HepG2 (cell line): ENCODE measurements at regions not wholly inside any gene's neighbourhood (a gene's known extent, or its start where the extent isn't known, plus 50 kb on each side); places are given as distances from the start of the nearest gene placed in this dataset.

Source experiments
- ATAC-seq: fragments of 200-7000 bp; cut with Tn5 transposase; 3 replicates; pipeline ENCODE4 v1.9.1; 2020; ENCODE audit warnings: mild to moderate bottlenecking, moderate library complexity
- BruUV-seq: library from RNA; stranded (reverse); fragments of 400-500 nt; replicated peaks from 2 replicates; lab custom pipeline; 2021; lab: Mats Ljungman, UMichigan
- CTCF ChIA-PET: fragments of 300-600 bp; formaldehyde crosslinking; extraction: SDS; loops from one replicate; lab custom pipeline; 2021; ENCODE audit warnings: low total read pairs, inconsistent platforms, low intra/inter-chr PET ratio; lab: Yijun Ruan, JAX
- POLR2A ChIA-PET: fragments of 350-600 bp; sonication (Branson Sonifier 250); formaldehyde crosslinking; loops from one replicate; lab custom pipeline; 2020; ENCODE audit warnings: antibody characterized with exemption, inconsistent platforms; lab: Yijun Ruan, JAX
- DNase-seq: peaks from one replicate; pipeline ENCODE4 v3.0.0-alpha.2; 2015; ENCODE audit warnings: low spot score
- FAIRE-seq: peaks from 3 replicates; lab custom pipeline; 2011; peaks lifted over from hg19 to GRCh38; lab: Jason Lieb, UNC
- H2AFZ ChIP-seq: one replicate; pipeline ENCODE4 v1.6.1; 2011; ENCODE audit warnings: low read length, inconsistent platforms
- H3K27ac ChIP-seq: fragments of 300-600 bp; 3 replicates; pipeline ENCODE4 v1.8.0; 2011; ENCODE audit warnings: mixed run types, mild to moderate bottlenecking, mixed read lengths, low read length, inconsistent platforms; ENCODE audit not compliant: insufficient read depth; ENCODE audit errors: extremely low read length
- H3K27me3 ChIP-seq, 2 experiments: fragments of 200-600 bp in 1 of 2; 2 replicates in 1 of 2; 3 replicates in 1 of 2; pipeline versions ENCODE4 v1.6.0 to v1.8.0; 2011; ENCODE audit warnings: low read length in 2 of 2, mild to moderate bottlenecking in 2 of 2, moderate library complexity in 2 of 2, inconsistent platforms in 1 of 2; ENCODE audit not compliant: insufficient read depth in 2 of 2, control insufficient read depth in 1 of 2
- H3K36me3 ChIP-seq, 2 experiments: fragments of 200-600 bp in 1 of 2; replicated peaks in 1 of 2; 2 replicates in 1 of 2; 3 replicates in 1 of 2; pipeline versions ENCODE4 v1.5.1 to v1.8.0; 2011; ENCODE audit warnings: low read length in 2 of 2, inconsistent platforms in 1 of 2; ENCODE audit not compliant: insufficient read depth in 2 of 2, control insufficient read depth in 1 of 2
- H3K4me1 ChIP-seq: 2 replicates; pipeline ENCODE4 v1.5.1; 2012; ENCODE audit warnings: low read length, inconsistent platforms; ENCODE audit not compliant: insufficient read depth
- H3K4me2 ChIP-seq: 2 replicates; pipeline ENCODE4 v1.6.0; 2011; ENCODE audit warnings: low read depth, low read length, inconsistent platforms
- H3K4me3 ChIP-seq, 3 experiments: fragments of 200-600 bp in 1 of 3; sonication (generic), shearing (Covaris generic) in 1 of 3; replicated peaks in 1 of 3; 2 replicates each; pipeline ENCODE4 v1.5.1; 2011 to 2016; ENCODE audit warnings: low read length in 3 of 3, inconsistent platforms in 2 of 3, low read depth in 2 of 3, mild to moderate bottlenecking in 2 of 3, control low read depth in 1 of 3, mixed read lengths in 1 of 3; ENCODE audit not compliant: insufficient read depth in 1 of 3
- H3K79me2 ChIP-seq: one replicate; pipeline ENCODE4 v1.6.1; 2011; ENCODE audit warnings: low read length, inconsistent platforms; ENCODE audit not compliant: insufficient read depth
- H3K9ac ChIP-seq: 2 replicates; pipeline ENCODE4 v1.6.0; 2011; ENCODE audit warnings: mild to moderate bottlenecking, low read depth, low read length, inconsistent platforms; ENCODE audit not compliant: insufficient read depth
- H3K9me3 ChIP-seq: 2 replicates; pipeline ENCODE4 v1.5.1; 2012; ENCODE audit warnings: mild to moderate bottlenecking, low read length
- H4K20me1 ChIP-seq: 2 replicates; pipeline ENCODE4 v1.6.0; 2011; ENCODE audit warnings: inconsistent platforms, mild to moderate bottlenecking, low read length, moderate library complexity; ENCODE audit not compliant: insufficient read depth
- EP300 ChIP-seq, 3 experiments: sonication (generic) in 1 of 3; formaldehyde crosslinking in 1 of 3; IDR thresholded peaks; 2 replicates each; pipeline versions ENCODE4 v1.5.1 to v1.6.1; 2011 to 2020; ENCODE audit warnings: low read depth in 2 of 3, low read length in 2 of 3, borderline replicate concordance in 1 of 3, improper control_type of control experiment in 1 of 3, mild to moderate bottlenecking in 1 of 3, missing genetic modification reagents in 1 of 3, moderate library complexity in 1 of 3
- HNRNPK ChIP-seq: fragments of 200-400 bp; formaldehyde crosslinking; IDR thresholded peaks from 2 replicates; pipeline ENCODE4 v1.6.1; 2018; ENCODE audit warnings: low read length, low read depth, moderate library complexity, mild to moderate bottlenecking; ENCODE audit not compliant: poor library complexity, severe bottlenecking
- KMT2A ChIP-seq: sonication (generic); formaldehyde crosslinking; IDR thresholded peaks from 2 replicates; pipeline ENCODE4 v1.4.0; 2020; ENCODE audit warnings: missing genetic modification reagents
- RFX5 ChIP-seq: IDR thresholded peaks from 2 replicates; pipeline ENCODE4 v1.6.1; 2011; ENCODE audit warnings: low read depth, low read length, improper control_type of control experiment
- ZBTB20 ChIP-seq: sonication (generic); formaldehyde crosslinking; IDR thresholded peaks from 2 replicates; pipeline ENCODE4 v1.8.1; 2023; ENCODE audit warnings: missing genetic modification reagents, low read depth, mild to moderate bottlenecking, borderline replicate concordance
- WGBS: methylation state at CpG from one replicate; pipeline ENCODE4 v1.1.6; 2017; ENCODE audit warnings: low lambda C conversion rate; 5-methylcytosine and 5-hydroxymethylcytosine counted together
- in situ Hi-C: cut with HindIII; loops from 2 replicates; pipeline ENCODE4 v1.10.0; 2017; ENCODE audit warnings: low pct_unique_long_range_greater_than_20kb; ENCODE audit not compliant: extremely low pct_ligation_motif_present
- intact Hi-C: fragments of 100-400 bp; cut with micrococcal nuclease; formaldehyde crosslinking; loops from one replicate; pipeline ENCODE4 v1.10.0; 2022; ENCODE audit not compliant: unreplicated experiment
- TF ChIP-seq, protein P1 (sequence below): sonication (generic); formaldehyde crosslinking; IDR thresholded peaks from 2 replicates; pipeline ENCODE4 v1.5.1; 2020; ENCODE audit warnings: mild to moderate bottlenecking, missing genetic modification reagents, moderate library complexity
- TF ChIP-seq, protein P2 (sequence below): IDR thresholded peaks from 2 replicates; pipeline ENCODE4 v1.6.1; 2018; ENCODE audit warnings: missing genetic modification reagents
- TF ChIP-seq, protein P3 (sequence below): sonication (generic); formaldehyde crosslinking; IDR thresholded peaks from 2 replicates; pipeline ENCODE4 v1.5.1; 2020; ENCODE audit warnings: mild to moderate bottlenecking, missing genetic modification reagents, borderline replicate concordance
- TF ChIP-seq, protein P4 (sequence below): sonication (generic); formaldehyde crosslinking; IDR thresholded peaks from 2 replicates; pipeline ENCODE4 v1.8.0; 2022; ENCODE audit warnings: mild to moderate bottlenecking, missing genetic modification reagents, borderline replicate concordance

DNA sequence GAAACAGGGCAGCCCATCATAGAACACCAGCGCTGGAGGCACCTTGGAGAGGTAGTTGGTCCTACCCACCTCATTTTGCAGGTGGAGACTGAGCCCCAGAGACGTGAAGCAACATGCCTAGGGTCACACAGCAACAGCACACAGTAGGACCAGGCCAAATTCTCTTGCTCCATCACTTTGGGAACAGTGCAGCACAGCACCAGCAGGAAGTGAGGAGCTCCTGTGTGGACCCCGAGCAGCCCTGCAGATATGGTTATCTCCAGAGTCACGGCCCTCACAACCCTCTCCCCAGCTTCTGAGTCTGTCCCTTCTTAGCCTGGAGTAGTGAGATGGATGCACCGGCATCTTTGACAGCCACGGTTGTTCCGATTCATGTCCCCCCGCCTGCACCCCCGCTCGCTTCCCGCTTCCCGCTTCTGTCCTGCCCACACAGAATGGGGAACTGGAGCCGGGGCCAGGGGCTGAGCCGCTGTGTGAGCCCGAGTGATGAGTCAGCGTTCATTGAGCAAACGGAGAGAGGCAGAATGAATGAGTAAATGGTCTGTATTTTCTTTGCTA lies 72.6 kb upstream of the DUSP22 start:
- peak; percentile 71 for DNase-seq
- TF ChIP-seq, protein P1, sequence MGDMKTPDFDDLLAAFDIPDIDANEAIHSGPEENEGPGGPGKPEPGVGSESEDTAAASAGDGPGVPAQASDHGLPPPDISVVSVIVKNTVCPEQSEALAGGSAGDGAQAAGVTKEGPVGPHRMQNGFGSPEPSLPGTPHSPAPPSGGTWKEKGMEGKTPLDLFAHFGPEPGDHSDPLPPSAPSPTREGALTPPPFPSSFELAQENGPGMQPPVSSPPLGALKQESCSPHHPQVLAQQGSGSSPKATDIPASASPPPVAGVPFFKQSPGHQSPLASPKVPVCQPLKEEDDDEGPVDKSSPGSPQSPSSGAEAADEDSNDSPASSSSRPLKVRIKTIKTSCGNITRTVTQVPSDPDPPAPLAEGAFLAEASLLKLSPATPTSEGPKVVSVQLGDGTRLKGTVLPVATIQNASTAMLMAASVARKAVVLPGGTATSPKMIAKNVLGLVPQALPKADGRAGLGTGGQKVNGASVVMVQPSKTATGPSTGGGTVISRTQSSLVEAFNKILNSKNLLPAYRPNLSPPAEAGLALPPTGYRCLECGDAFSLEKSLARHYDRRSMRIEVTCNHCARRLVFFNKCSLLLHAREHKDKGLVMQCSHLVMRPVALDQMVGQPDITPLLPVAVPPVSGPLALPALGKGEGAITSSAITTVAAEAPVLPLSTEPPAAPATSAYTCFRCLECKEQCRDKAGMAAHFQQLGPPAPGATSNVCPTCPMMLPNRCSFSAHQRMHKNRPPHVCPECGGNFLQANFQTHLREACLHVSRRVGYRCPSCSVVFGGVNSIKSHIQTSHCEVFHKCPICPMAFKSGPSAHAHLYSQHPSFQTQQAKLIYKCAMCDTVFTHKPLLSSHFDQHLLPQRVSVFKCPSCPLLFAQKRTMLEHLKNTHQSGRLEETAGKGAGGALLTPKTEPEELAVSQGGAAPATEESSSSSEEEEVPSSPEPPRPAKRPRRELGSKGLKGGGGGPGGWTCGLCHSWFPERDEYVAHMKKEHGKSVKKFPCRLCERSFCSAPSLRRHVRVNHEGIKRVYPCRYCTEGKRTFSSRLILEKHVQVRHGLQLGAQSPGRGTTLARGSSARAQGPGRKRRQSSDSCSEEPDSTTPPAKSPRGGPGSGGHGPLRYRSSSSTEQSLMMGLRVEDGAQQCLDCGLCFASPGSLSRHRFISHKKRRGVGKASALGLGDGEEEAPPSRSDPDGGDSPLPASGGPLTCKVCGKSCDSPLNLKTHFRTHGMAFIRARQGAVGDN (CRISPR knock-in tag): peak; percentile 77
- TF ChIP-seq EP300 (IDR thresholded peaks at IDR 0.05; ENCODE audit: low read depth in 2 of 2, low read length in 2 of 2) (0 out of 4 replicates have a peak, but pooled peaks of 1 of the 2 experiments have one; percentile 8), EP300 (CRISPR knock-in tag; IDR thresholded peaks at IDR 0.05; ENCODE audit: borderline replicate concordance) (no peak), ZBTB20 (CRISPR knock-in tag) (0 out of 2 replicates have a peak, but pooled peaks have one; percentile 33), KMT2A (CRISPR knock-in tag) (0 out of 2 replicates have a peak, but pooled peaks have one; percentile 25), HNRNPK (no peak), RFX5 (peak; percentile 13; the same call in 1 of the 2 replicates)
- TF ChIP-seq, protein P2, sequence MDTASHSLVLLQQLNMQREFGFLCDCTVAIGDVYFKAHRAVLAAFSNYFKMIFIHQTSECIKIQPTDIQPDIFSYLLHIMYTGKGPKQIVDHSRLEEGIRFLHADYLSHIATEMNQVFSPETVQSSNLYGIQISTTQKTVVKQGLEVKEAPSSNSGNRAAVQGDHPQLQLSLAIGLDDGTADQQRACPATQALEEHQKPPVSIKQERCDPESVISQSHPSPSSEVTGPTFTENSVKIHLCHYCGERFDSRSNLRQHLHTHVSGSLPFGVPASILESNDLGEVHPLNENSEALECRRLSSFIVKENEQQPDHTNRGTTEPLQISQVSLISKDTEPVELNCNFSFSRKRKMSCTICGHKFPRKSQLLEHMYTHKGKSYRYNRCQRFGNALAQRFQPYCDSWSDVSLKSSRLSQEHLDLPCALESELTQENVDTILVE: 0 out of 2 replicates have a peak, but pooled peaks have one; percentile 26
- TF ChIP-seq, protein P3, sequence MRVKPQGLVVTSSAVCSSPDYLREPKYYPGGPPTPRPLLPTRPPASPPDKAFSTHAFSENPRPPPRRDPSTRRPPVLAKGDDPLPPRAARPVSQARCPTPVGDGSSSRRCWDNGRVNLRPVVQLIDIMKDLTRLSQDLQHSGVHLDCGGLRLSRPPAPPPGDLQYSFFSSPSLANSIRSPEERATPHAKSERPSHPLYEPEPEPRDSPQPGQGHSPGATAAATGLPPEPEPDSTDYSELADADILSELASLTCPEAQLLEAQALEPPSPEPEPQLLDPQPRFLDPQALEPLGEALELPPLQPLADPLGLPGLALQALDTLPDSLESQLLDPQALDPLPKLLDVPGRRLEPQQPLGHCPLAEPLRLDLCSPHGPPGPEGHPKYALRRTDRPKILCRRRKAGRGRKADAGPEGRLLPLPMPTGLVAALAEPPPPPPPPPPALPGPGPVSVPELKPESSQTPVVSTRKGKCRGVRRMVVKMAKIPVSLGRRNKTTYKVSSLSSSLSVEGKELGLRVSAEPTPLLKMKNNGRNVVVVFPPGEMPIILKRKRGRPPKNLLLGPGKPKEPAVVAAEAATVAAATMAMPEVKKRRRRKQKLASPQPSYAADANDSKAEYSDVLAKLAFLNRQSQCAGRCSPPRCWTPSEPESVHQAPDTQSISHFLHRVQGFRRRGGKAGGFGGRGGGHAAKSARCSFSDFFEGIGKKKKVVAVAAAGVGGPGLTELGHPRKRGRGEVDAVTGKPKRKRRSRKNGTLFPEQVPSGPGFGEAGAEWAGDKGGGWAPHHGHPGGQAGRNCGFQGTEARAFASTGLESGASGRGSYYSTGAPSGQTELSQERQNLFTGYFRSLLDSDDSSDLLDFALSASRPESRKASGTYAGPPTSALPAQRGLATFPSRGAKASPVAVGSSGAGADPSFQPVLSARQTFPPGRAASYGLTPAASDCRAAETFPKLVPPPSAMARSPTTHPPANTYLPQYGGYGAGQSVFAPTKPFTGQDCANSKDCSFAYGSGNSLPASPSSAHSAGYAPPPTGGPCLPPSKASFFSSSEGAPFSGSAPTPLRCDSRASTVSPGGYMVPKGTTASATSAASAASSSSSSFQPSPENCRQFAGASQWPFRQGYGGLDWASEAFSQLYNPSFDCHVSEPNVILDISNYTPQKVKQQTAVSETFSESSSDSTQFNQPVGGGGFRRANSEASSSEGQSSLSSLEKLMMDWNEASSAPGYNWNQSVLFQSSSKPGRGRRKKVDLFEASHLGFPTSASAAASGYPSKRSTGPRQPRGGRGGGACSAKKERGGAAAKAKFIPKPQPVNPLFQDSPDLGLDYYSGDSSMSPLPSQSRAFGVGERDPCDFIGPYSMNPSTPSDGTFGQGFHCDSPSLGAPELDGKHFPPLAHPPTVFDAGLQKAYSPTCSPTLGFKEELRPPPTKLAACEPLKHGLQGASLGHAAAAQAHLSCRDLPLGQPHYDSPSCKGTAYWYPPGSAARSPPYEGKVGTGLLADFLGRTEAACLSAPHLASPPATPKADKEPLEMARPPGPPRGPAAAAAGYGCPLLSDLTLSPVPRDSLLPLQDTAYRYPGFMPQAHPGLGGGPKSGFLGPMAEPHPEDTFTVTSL: 0 out of 2 replicates have a peak, but pooled peaks have one; percentile 27
- TF ChIP-seq, protein P4, sequence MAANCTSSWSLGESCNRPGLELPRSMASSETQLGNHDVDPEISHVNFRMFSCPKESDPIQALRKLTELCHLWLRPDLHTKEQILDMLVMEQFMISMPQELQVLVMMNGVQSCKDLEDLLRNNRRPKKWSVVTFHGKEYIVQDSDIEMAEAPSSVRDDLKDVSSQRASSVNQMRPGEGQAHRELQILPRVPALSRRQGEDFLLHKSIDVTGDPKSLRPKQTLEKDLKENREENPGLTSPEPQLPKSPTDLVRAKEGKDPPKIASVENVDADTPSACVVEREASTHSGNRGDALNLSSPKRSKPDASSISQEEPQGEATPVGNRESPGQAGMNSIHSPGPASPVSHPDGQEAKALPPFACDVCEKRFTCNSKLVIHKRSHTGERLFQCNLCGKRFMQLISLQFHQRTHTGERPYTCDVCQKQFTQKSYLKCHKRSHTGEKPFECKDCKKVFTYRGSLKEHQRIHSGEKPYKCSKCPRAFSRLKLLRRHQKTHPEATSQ (CRISPR knock-in tag): 0 out of 2 replicates have a peak, but pooled peaks have one; percentile 55

More for the DNA sequence above, 72.6 kb upstream of the DUSP22 start:
- CTCF ChIA-PET: no interaction called here
- POLR2A ChIA-PET: interaction anchor here (1.7 to 1.9 kb wide), 2 partner anchors 28 to 73 kb away, joined by 3 to 6 read pairs; partner anchors contain the start of gene DUSP22
- WGBS: 22% methylated on average over 17 of the region's 17 CpGs
- H3K9me3 ChIP-seq: no peaks in the 10 kb centered on the region
- peak overlapping the region; percentile 13 to 59 (median 45); a peak in 4 of 6 replicates for H3K4me3 ChIP-seq
- ATAC-seq: peak; percentile 78
- intact Hi-C loops: loop anchor here (2.0 kb wide), 1 partner anchor 71 kb away; no protein-coding TSS in a partner anchor
- H3K9ac ChIP-seq: peak overlapping the region; percentile 79; the same call in 1 of the 2 replicates
- H2AFZ ChIP-seq: no peak overlapping the region
- peak overlapping the region; percentile 99 for H3K27ac ChIP-seq
- no peaks in the 10 kb centered on the region for H4K20me1 ChIP-seq
- H3K4me1 ChIP-seq: peaks cover 49% of the 10 kb centered on the region
- H3K79me2 ChIP-seq: no peaks in the 10 kb centered on the region
- in situ Hi-C loops: no loop called here
- H3K27me3 ChIP-seq: no peaks in the 10 kb centered on the region
- no TSS peak for BruUV-seq
- peak overlapping the region; percentile 87 for H3K4me2 ChIP-seq
- FAIRE-seq: no peak
- no peaks in the 10 kb centered on the region for H3K36me3 ChIP-seq
